Esophagus muscularis mucosa (tissue), 4 donors: ENCODE measurements at regions not wholly inside any gene's neighbourhood (a gene's known extent, or its start where the extent isn't known, plus 50 kb on each side); places are given as distances from the start of the nearest gene placed in this dataset.

Source experiments
- EP300 ChIP-seq: sonication (generic); formaldehyde crosslinking; IDR thresholded peaks from one replicate; pipeline ENCODE4 v1.6.1; 2017; ENCODE audit warnings: antibody characterized with exemption
- POLR2A ChIP-seq: fragments of 450-650 bp; IDR thresholded peaks from one replicate; pipeline ENCODE4 v1.6.1; 2017; ENCODE audit warnings: antibody characterized with exemption, moderate library complexity, mild to moderate bottlenecking, low read depth
- POLR2AphosphoS5 ChIP-seq, 2 donors: sonication (generic); formaldehyde crosslinking; IDR thresholded peaks; one replicate each; pipeline ENCODE4 v1.6.1; 2017; ENCODE audit warnings: antibody characterized with exemption in 2 of 2
- TF ChIP-seq, protein P1 (sequence below), 3 experiments: fragments of 200-600 bp in 2 of 3; fragments of 450-650 bp in 1 of 3; sonication (generic) in 2 of 3; IDR thresholded peaks; one replicate each; pipeline ENCODE4 v1.5.1; 2017 to 2019; ENCODE audit warnings: antibody characterized with exemption in 3 of 3, mild to moderate bottlenecking in 2 of 3, moderate library complexity in 1 of 3

DNA sequence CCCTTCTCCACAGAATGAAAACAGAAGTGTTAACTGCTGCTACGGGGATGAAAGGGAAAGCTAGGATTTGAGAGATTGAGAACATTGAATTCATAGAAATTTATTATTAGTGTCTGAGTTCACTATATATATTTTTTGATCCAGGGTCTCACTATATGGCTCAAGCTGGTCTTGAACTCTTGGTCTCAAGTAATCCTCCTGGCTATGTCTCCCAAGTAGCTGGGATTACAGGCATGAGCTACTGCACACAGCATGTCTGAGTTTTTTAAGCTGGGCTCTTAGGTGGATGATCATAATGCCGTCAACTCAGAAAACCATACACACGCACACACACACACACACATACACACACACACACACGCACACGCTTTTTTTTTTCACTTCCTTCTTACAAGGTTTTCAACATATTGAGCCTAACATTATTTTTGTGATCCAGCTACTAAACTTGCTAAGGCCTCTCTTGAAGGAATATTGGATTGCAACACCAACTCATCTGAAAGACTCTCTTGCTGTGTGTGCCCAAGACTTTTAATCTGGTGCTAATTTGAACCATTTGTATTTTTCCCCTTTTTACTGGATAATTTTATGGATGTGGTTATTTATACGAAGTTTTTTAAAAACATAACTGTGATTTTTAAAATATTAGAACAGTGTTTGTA lies 1045.4 kb downstream of the DTWD2 start:
- TF ChIP-seq EP300: no peak
- no peak for TF ChIP-seq POLR2A
- TF ChIP-seq, protein P1, sequence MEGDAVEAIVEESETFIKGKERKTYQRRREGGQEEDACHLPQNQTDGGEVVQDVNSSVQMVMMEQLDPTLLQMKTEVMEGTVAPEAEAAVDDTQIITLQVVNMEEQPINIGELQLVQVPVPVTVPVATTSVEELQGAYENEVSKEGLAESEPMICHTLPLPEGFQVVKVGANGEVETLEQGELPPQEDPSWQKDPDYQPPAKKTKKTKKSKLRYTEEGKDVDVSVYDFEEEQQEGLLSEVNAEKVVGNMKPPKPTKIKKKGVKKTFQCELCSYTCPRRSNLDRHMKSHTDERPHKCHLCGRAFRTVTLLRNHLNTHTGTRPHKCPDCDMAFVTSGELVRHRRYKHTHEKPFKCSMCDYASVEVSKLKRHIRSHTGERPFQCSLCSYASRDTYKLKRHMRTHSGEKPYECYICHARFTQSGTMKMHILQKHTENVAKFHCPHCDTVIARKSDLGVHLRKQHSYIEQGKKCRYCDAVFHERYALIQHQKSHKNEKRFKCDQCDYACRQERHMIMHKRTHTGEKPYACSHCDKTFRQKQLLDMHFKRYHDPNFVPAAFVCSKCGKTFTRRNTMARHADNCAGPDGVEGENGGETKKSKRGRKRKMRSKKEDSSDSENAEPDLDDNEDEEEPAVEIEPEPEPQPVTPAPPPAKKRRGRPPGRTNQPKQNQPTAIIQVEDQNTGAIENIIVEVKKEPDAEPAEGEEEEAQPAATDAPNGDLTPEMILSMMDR (IDR thresholded peaks at IDR 0.05): no peak
- no peak for TF ChIP-seq POLR2AphosphoS5 (IDR thresholded peaks at IDR 0.05)
